Prostate gland (tissue), 2 donors: ENCODE measurements at regions not wholly inside any gene's neighbourhood (a gene's known extent, or its start where the extent isn't known, plus 50 kb on each side); places are given as distances from the start of the nearest gene placed in this dataset.
"Not testable (repeated sequence)": the region's sequence is repeated elsewhere in the genome, so short reads cannot be mapped to it uniquely, and the experiment has no call there.

Source experiments
- CTCF ChIP-seq, 4 experiments: fragments of 200-600 bp in 2 of 4; fragments of 450-650 bp in 2 of 4; sonication (generic) in 2 of 4; IDR thresholded peaks; 1 replicate in 3 of 4; 2 replicates in 1 of 4; pipeline ENCODE4 v1.5.1; 2016 to 2019; ENCODE audit warnings: antibody characterized with exemption in 4 of 4, mild to moderate bottlenecking in 2 of 4, moderate library complexity in 2 of 4
- POLR2A ChIP-seq: fragments of 450-650 bp; IDR thresholded peaks from one replicate; pipeline ENCODE4 v1.6.1; 2016; ENCODE audit warnings: antibody characterized with exemption, mild to moderate bottlenecking
- POLR2AphosphoS5 ChIP-seq: sonication (generic); formaldehyde crosslinking; IDR thresholded peaks from one replicate; pipeline ENCODE4 v1.6.1; 2017; ENCODE audit warnings: antibody characterized with exemption

DNA sequence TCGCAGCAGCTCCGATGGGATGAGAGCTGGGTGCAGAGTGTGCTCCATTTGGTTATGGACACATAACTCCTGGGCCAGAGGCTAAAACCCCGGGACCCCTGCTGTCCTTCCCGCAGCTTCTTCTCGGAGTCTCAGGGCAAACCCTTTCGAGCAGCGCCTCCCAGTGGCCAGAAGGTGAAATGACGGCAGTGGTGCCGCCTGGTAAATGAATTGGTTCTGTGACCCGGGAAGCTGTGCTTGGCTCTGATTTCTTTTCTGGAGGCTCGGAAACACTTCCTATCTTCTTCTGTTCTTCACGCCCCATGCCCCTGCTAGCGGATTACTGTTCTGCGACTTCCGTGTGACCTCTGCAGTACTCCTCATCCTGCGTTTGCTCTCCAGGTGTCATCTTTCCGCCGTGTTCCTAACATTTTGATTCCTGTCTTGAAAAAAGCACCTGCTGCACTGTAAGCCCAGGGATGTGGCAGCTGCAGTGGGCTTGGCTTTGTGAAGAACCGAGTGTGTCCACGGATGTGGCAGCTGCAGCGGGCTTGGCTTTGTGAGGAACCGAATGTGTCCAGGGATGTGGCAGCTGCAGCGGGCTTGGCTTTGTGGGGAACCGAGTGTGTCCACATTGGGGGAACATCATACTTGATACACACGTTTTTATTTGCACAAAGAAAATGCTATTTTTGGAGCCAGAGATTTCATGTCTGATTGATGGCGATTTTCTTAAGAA, 118.0 kb upstream of the ALDH3B2 start:
- not testable (repeated sequence) for TF ChIP-seq POLR2AphosphoS5, POLR2A
- peak in 3 of 4 experiments; percentile 37 to 60 (median 45) for TF ChIP-seq CTCF (IDR thresholded peaks at IDR 0.05)
